KOPT-K1 (cell line): ENCODE measurements at regions not wholly inside any gene's neighbourhood (a gene's known extent, or its start where the extent isn't known, plus 50 kb on each side); places are given as distances from the start of the nearest gene placed in this dataset.

Source experiments
- H3K27ac ChIP-seq: fragments of 200-600 bp; sonication (generic); 2 replicates; pipeline ENCODE4 v1.5.1; 2016; ENCODE audit warnings: antibody characterized with exemption, mild to moderate bottlenecking, low read depth, low read length; ENCODE audit not compliant: poor library complexity, severe bottlenecking
- H3K36me3 ChIP-seq: fragments of 200-600 bp; sonication (generic); 2 replicates; pipeline ENCODE4 v1.5.1; 2017; ENCODE audit warnings: antibody characterized with exemption, mild to moderate bottlenecking, low read length, moderate library complexity; ENCODE audit not compliant: insufficient read depth
- H3K9me3 ChIP-seq: fragments of 200-600 bp; sonication (generic); 2 replicates; pipeline ENCODE4 v1.5.1; 2017; ENCODE audit warnings: antibody characterized with exemption, low read length, mild to moderate bottlenecking; ENCODE audit not compliant: insufficient read depth, poor library complexity, severe bottlenecking

DNA sequence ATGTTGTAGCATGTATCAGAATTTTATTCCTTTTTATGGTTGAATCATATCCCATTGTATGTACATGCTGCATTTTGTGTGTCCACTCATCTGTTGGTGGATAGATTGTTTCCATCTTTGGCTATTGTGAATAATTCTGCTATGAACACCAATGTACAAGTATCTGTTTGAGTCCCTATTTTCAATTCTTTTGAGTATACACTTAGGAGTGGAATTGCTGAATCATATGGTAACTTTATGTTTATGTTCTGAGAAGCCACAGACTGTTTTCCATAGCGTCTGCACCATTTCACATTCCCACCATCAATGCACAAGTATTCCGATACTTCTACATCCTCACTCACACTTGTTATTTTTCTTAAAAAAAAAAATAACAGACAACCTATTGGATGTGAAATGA, 91.5 kb downstream of the ARF6 start:
- Histone ChIP-seq H3K27ac (no peak overlapping the region), H3K9me3 (no peaks in the 10 kb centered on the region), H3K36me3 (no peaks in the 10 kb centered on the region)

DNA sequence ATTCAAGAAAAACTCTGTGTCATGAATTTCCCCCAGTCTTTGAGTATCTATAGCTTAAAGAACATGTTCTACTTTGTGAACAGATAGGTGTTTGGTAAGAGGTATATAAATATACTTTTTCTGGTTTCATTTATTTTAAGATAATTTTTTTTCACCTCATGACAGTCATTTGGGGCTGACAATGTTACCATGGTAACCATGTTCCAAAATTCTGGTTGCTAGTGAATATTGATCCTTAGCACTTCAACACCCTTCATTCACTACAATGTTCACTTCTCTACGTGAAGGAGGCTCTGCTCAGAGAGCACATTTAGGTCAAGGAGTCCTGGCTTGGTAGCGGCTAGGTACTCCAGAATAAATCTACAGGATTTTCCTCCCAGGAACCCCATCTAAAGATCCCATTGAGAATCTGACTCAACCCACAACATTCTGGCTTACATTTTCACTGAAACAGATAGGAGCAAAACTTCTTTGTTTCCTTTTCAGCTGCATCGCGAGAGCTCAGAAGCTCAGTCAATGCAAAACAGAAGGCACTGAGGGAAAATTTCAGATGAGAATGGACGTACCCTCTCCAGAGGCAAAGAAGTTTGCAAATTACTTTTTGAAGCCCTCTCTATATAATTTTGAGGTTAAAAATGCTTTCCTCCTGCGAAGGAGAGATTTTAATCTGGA, 93.6 kb downstream of the ARF6 start:
- H3K9me3 ChIP-seq: no peaks in the 10 kb centered on the region
- H3K36me3 ChIP-seq: no peaks in the 10 kb centered on the region
- H3K27ac ChIP-seq: no peak overlapping the region

DNA sequence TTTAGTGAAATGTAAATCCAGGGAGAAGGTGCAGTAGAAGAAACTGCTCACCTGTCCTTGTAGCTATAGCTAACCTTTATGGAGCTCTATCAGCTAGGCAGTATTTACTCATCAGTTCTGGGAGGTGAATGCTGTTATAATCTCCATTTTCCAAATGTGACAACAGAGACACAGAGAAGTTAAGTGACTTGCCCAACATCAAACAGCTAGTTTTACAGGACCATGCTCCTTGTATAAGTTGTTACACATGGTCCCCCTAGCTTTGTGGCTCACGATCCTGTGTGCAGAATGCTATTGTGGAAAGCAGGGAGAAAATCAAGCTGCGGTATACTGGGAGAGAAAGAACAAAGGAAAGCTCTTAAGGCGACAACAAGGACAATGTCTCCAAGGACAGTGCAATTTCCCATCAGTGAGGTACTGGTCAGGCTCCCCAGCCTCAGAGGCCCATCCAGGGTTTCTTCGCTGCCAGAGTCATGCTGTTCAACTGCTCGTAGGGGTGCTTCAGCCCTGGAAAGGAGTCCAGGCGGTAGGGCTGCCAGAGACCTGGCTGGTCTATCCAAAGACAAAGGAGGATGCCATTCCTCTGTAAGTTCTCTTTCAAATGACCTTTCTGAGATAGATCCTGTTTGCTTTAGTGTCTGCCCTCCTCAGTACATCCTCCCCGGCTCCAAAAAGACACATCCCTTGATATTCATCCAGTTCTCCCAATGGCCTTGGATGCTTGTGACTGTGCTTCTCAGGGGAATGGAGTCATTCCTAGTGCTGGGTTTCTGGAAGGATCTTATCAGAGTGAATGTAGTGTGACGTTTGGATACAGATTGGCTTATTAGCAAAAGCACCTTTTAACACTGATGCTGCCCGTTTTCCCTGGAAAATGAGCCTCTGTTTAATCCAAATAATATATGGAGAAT, 95.5 kb downstream of the ARF6 start:
- H3K36me3 ChIP-seq: no peaks in the 10 kb centered on the region
- no peaks in the 10 kb centered on the region for H3K9me3 ChIP-seq
- H3K27ac ChIP-seq: no peak overlapping the region

GRCh38 chr14:49989966-49990365, 97.1 kb downstream of the ARF6 start:
- Histone ChIP-seq H3K9me3 (no peaks in the 10 kb centered on the region), H3K27ac (no peak overlapping the region), H3K36me3 (no peaks in the 10 kb centered on the region)

GRCh38 chr14:49991491-49991890, 98.6 kb downstream of the ARF6 start:
- Histone ChIP-seq H3K36me3 (no peaks in the 10 kb centered on the region), H3K9me3 (no peaks in the 10 kb centered on the region), H3K27ac (no peak overlapping the region)

GRCh38 chr14:49992036-49992435, 99.2 kb downstream of the ARF6 start:
- Histone ChIP-seq H3K36me3 (no peaks in the 10 kb centered on the region), H3K9me3 (no peaks in the 10 kb centered on the region), H3K27ac (no peak overlapping the region)

GRCh38 chr14:49992448-49992847, 99.6 kb downstream of the ARF6 start:
- no peak overlapping the region for H3K27ac ChIP-seq

DNA sequence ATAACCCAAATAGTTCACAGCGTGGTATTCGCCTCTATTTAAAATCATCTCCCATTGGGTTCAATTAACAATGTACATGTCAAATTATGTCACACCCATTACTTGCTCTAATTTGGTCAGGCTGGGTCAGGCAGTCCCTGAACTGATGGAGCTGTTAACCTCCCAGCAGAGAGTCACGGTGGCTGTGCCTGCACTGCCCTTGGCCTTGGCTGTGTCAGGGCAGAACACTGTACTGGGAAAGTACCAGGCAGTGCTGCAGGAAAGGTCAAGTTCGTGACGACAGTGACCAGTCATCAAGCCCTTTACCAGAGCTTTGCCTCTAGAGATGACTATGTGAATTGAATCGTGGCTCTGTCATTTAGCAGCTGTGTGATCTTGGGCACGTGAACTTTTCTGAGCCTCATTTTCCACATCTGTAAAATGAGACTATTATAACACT, 100.0 kb downstream of the ARF6 start:
- H3K9me3 ChIP-seq: no peaks in the 10 kb centered on the region
- H3K36me3 ChIP-seq: no peaks in the 10 kb centered on the region
- H3K27ac ChIP-seq: no peak overlapping the region

More at GRCh38 chr14:49992448-49992847, 99.6 kb downstream of the ARF6 start:
- H3K36me3 ChIP-seq: no peaks in the 10 kb centered on the region
- H3K9me3 ChIP-seq: no peaks in the 10 kb centered on the region

GRCh38 chr14:49993565-49993964, 100.7 kb downstream of the ARF6 start:
- Histone ChIP-seq H3K36me3 (no peaks in the 10 kb centered on the region), H3K27ac (no peak overlapping the region), H3K9me3 (no peaks in the 10 kb centered on the region)

- H3K27ac ChIP-seq: no peak overlapping the region
- no peaks in the 10 kb centered on the region for H3K9me3 ChIP-seq
- H3K36me3 ChIP-seq: no peaks in the 10 kb centered on the region
Measured at GRCh38 chr14:49994951-49995561, 102.2 kb downstream of the ARF6 start.

DNA sequence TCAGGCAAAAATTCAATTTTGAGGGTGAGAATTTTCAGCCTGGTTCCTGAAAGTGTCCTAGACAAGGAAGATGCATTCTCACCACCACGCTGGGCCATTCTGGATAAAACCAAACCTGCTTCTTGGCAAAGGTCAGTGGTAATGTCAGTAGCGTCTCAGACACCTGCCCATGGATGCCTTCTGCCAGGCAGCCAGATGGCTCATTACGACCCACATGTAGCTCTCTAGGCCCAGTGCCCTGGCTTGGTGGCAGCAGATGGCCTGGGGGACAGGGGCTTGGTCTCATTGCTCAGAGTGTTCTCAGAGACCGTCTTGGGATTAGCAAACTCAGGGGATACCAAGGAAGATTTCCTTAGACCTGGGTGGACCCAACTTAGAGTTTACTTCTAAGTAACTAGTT, 105.1 kb downstream of the ARF6 start:
- Histone ChIP-seq H3K9me3 (no peaks in the 10 kb centered on the region), H3K36me3 (no peaks in the 10 kb centered on the region), H3K27ac (no peak overlapping the region)

DNA sequence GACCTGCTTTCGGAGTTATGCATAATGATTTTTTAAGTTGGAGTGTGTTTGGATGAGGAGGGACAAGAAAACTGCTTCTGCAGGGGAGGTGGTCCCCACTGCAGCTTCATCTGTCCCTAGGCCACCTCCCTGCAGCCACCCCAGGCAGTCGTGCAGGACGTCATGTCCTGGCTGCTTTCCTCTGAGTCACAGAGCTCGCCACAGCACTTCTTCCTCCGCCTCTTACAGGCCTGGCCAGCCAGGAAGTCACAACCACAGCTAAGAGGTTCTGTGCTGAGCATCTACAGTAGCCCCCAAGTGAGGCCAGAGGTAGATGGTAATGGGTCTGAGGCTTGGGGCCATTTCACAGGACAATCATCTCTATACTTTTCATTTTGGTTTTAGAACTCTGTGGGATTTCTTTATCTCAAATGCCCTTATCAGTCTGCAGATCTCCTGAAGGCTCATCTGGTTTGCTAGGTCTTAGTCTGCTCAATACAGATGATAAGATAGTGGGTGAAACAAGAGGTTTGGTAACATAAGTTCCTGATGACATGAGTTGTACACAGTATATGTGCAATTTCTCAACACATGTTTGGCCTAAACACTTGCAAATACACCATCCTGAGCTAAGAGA, 106.4 kb downstream of the ARF6 start:
- Histone ChIP-seq H3K27ac (peak overlapping the region; percentile 87), H3K36me3 (no peaks in the 10 kb centered on the region), H3K9me3 (no peaks in the 10 kb centered on the region)

DNA sequence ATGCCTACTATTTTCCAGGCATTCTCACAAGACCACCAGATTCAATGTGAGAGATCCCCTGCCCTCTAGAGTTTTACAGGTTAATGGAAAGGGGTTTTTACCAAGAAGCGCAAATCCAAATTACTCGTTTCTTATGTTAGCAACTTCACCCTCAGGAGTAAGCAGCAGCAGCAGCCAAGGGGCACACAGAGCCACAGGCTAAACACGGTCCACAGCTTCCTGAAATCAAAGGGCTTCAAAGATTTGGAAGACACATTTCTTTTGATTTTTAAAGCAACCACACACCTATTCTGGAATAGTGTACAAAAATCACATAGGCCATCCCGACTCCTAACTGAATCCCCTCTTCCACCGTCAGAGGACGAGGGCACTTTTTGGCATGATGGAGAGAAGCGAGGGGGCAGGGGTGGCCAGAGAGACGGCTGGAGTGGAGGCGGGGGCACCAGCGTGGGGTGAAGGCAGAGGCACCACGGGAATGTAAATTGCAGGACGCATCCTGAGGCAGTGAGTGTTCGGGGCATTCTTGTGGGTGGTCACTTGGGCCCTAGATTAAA, 107.0 kb downstream of the ARF6 start:
- Histone ChIP-seq H3K27ac (peak overlapping the region; percentile 87), H3K36me3 (no peaks in the 10 kb centered on the region)

DNA sequence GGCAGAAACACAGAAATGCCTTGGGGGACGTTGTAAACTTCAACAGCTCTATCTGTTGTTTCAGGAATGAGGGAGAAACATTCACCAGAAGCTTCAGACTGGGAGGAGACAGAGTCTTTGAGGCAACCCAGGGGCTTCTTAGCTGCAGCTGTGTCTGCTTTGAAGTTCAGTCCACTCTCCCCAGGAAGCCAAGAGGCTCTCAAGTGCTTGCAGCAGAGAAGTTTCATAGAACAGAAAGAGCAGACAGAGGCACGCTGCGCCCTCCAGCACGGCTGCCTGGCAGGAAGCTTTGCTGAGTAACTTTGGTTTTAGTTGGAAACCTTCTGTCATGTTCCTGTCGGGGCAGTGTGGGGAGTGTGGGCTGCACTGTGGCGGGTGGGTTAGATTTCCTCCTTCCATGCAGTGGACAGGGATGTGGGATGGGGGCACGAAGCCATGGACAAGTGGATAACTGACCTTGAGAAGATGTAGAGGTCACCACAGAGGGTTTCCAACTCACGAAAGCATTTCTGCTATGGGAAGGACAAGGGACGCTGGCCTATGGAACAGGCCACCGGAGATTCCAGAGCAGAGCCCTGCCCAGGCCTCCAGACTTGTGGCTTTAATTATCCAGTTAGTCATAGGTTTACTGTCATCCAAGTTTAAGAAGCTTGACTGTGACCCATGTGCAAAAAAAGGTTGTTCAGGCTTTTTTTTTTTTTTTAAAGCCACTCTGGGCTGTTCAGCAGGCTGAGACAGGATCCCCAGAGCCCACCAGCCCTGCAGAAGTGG, 107.7 kb downstream of the ARF6 start:
- peak overlapping the region; percentile 87 for H3K27ac ChIP-seq
- H3K9me3 ChIP-seq: no peaks in the 10 kb centered on the region
- H3K36me3 ChIP-seq: no peaks in the 10 kb centered on the region

More for the DNA sequence above, 107.0 kb downstream of the ARF6 start:
- no peaks in the 10 kb centered on the region for H3K9me3 ChIP-seq
